HepG2 (cell line): ENCODE measurements at regions not wholly inside any gene's neighbourhood (a gene's known extent, or its start where the extent isn't known, plus 50 kb on each side); places are given as distances from the start of the nearest gene placed in this dataset.

Source experiments
- ATAC-seq: fragments of 200-7000 bp; cut with Tn5 transposase; 3 replicates; pipeline ENCODE4 v1.9.1; 2020; ENCODE audit warnings: mild to moderate bottlenecking, moderate library complexity
- BruUV-seq: library from RNA; stranded (reverse); fragments of 400-500 nt; replicated peaks from 2 replicates; lab custom pipeline; 2021; lab: Mats Ljungman, UMichigan
- CTCF ChIA-PET: fragments of 300-600 bp; formaldehyde crosslinking; extraction: SDS; loops from one replicate; lab custom pipeline; 2021; ENCODE audit warnings: low total read pairs, inconsistent platforms, low intra/inter-chr PET ratio; lab: Yijun Ruan, JAX
- POLR2A ChIA-PET: fragments of 350-600 bp; sonication (Branson Sonifier 250); formaldehyde crosslinking; loops from one replicate; lab custom pipeline; 2020; ENCODE audit warnings: antibody characterized with exemption, inconsistent platforms; lab: Yijun Ruan, JAX
- DNase-seq: peaks from one replicate; pipeline ENCODE4 v3.0.0-alpha.2; 2015; ENCODE audit warnings: low spot score
- FAIRE-seq: peaks from 3 replicates; lab custom pipeline; 2011; peaks lifted over from hg19 to GRCh38; lab: Jason Lieb, UNC
- H2AFZ ChIP-seq: one replicate; pipeline ENCODE4 v1.6.1; 2011; ENCODE audit warnings: low read length, inconsistent platforms
- H3K27ac ChIP-seq: fragments of 300-600 bp; 3 replicates; pipeline ENCODE4 v1.8.0; 2011; ENCODE audit warnings: mixed run types, mild to moderate bottlenecking, mixed read lengths, low read length, inconsistent platforms; ENCODE audit not compliant: insufficient read depth; ENCODE audit errors: extremely low read length
- H3K27me3 ChIP-seq, 2 experiments: fragments of 200-600 bp in 1 of 2; 2 replicates in 1 of 2; 3 replicates in 1 of 2; pipeline versions ENCODE4 v1.6.0 to v1.8.0; 2011; ENCODE audit warnings: low read length in 2 of 2, mild to moderate bottlenecking in 2 of 2, moderate library complexity in 2 of 2, inconsistent platforms in 1 of 2; ENCODE audit not compliant: insufficient read depth in 2 of 2, control insufficient read depth in 1 of 2
- H3K36me3 ChIP-seq, 2 experiments: fragments of 200-600 bp in 1 of 2; replicated peaks in 1 of 2; 2 replicates in 1 of 2; 3 replicates in 1 of 2; pipeline versions ENCODE4 v1.5.1 to v1.8.0; 2011; ENCODE audit warnings: low read length in 2 of 2, inconsistent platforms in 1 of 2; ENCODE audit not compliant: insufficient read depth in 2 of 2, control insufficient read depth in 1 of 2
- H3K4me1 ChIP-seq: 2 replicates; pipeline ENCODE4 v1.5.1; 2012; ENCODE audit warnings: low read length, inconsistent platforms; ENCODE audit not compliant: insufficient read depth
- H3K4me2 ChIP-seq: 2 replicates; pipeline ENCODE4 v1.6.0; 2011; ENCODE audit warnings: low read depth, low read length, inconsistent platforms
- H3K4me3 ChIP-seq, 3 experiments: fragments of 200-600 bp in 1 of 3; sonication (generic), shearing (Covaris generic) in 1 of 3; replicated peaks in 1 of 3; 2 replicates each; pipeline ENCODE4 v1.5.1; 2011 to 2016; ENCODE audit warnings: low read length in 3 of 3, inconsistent platforms in 2 of 3, low read depth in 2 of 3, mild to moderate bottlenecking in 2 of 3, control low read depth in 1 of 3, mixed read lengths in 1 of 3; ENCODE audit not compliant: insufficient read depth in 1 of 3
- H3K79me2 ChIP-seq: one replicate; pipeline ENCODE4 v1.6.1; 2011; ENCODE audit warnings: low read length, inconsistent platforms; ENCODE audit not compliant: insufficient read depth
- H3K9ac ChIP-seq: 2 replicates; pipeline ENCODE4 v1.6.0; 2011; ENCODE audit warnings: mild to moderate bottlenecking, low read depth, low read length, inconsistent platforms; ENCODE audit not compliant: insufficient read depth
- H3K9me3 ChIP-seq: 2 replicates; pipeline ENCODE4 v1.5.1; 2012; ENCODE audit warnings: mild to moderate bottlenecking, low read length
- H4K20me1 ChIP-seq: 2 replicates; pipeline ENCODE4 v1.6.0; 2011; ENCODE audit warnings: inconsistent platforms, mild to moderate bottlenecking, low read length, moderate library complexity; ENCODE audit not compliant: insufficient read depth
- ARNT ChIP-seq: fragments of 450-650 bp; IDR thresholded peaks from 2 replicates; pipeline ENCODE4 v1.6.1; 2017
- ATF7-NPFF ChIP-seq: sonication (generic); formaldehyde crosslinking; IDR thresholded peaks from 2 replicates; pipeline ENCODE4 v1.8.1; 2023; ENCODE audit warnings: mild to moderate bottlenecking, low read depth, missing genetic modification reagents, moderate library complexity
- FOXC1 ChIP-seq: sonication (generic); formaldehyde crosslinking; IDR thresholded peaks from 2 replicates; pipeline ENCODE4 v1.8.0; 2022; ENCODE audit warnings: mild to moderate bottlenecking, missing genetic modification reagents, borderline replicate concordance
- HCFC1 ChIP-seq: fragments of 150-350 bp; IDR thresholded peaks from 2 replicates; pipeline ENCODE4 v1.6.1; 2014; ENCODE audit warnings: low read depth, low read length
- HNRNPUL1 ChIP-seq: fragments of 200-400 bp; formaldehyde crosslinking; IDR thresholded peaks from 2 replicates; pipeline ENCODE4 v1.6.1; 2017; ENCODE audit warnings: low read depth, mild to moderate bottlenecking, low read length, moderate library complexity
- KDM4B ChIP-seq: sonication (generic); formaldehyde crosslinking; IDR thresholded peaks from 2 replicates; pipeline ENCODE4 v1.4.0; 2020; ENCODE audit warnings: missing genetic modification reagents
- RAD51 ChIP-seq: fragments of 450-650 bp; IDR thresholded peaks from 2 replicates; pipeline ENCODE4 v1.6.1; 2016; ENCODE audit warnings: borderline replicate concordance
- SNAPC5 ChIP-seq: sonication (generic); formaldehyde crosslinking; IDR thresholded peaks from 2 replicates; pipeline ENCODE4 v1.8.1; 2023; ENCODE audit warnings: mild to moderate bottlenecking, missing genetic modification reagents, borderline replicate concordance
- SOX6 ChIP-seq, 2 experiments: fragments of 450-650 bp in 1 of 2; sonication (generic) in 1 of 2; formaldehyde crosslinking in 1 of 2; IDR thresholded peaks; 2 replicates each; pipeline versions ENCODE4 v1.4.0 to v1.6.1; 2017 to 2020; ENCODE audit warnings: antibody characterized with exemption in 1 of 2, mild to moderate bottlenecking in 1 of 2, missing genetic modification reagents in 1 of 2
- ZFP62 ChIP-seq: sonication (generic); formaldehyde crosslinking; IDR thresholded peaks from 2 replicates; pipeline ENCODE4 v1.4.0; 2020; ENCODE audit warnings: missing genetic modification reagents
- ZFYVE20 ChIP-seq: sonication (generic); formaldehyde crosslinking; IDR thresholded peaks from 2 replicates; pipeline ENCODE4 v1.8.0; 2023; ENCODE audit warnings: low read depth, mild to moderate bottlenecking, moderate library complexity, missing genetic modification reagents, borderline replicate concordance
- ZNF235 ChIP-seq: sonication (generic); formaldehyde crosslinking; IDR thresholded peaks from 2 replicates; pipeline ENCODE4 v1.8.1; 2023; ENCODE audit warnings: mild to moderate bottlenecking, missing genetic modification reagents, borderline replicate concordance
- ZNF343 ChIP-seq: sonication (generic); formaldehyde crosslinking; IDR thresholded peaks from 2 replicates; pipeline ENCODE4 v1.4.0; 2020; ENCODE audit warnings: mild to moderate bottlenecking, missing genetic modification reagents
- WGBS: methylation state at CpG from one replicate; pipeline ENCODE4 v1.1.6; 2017; ENCODE audit warnings: low lambda C conversion rate; 5-methylcytosine and 5-hydroxymethylcytosine counted together
- in situ Hi-C: cut with HindIII; loops from 2 replicates; pipeline ENCODE4 v1.10.0; 2017; ENCODE audit warnings: low pct_unique_long_range_greater_than_20kb; ENCODE audit not compliant: extremely low pct_ligation_motif_present
- intact Hi-C: fragments of 100-400 bp; cut with micrococcal nuclease; formaldehyde crosslinking; loops from one replicate; pipeline ENCODE4 v1.10.0; 2022; ENCODE audit not compliant: unreplicated experiment
- TF ChIP-seq, protein P1 (sequence below): sonication (generic); formaldehyde crosslinking; IDR thresholded peaks from 2 replicates; pipeline ENCODE4 v1.5.1; 2020; ENCODE audit warnings: mild to moderate bottlenecking, missing genetic modification reagents
- TF ChIP-seq, protein P2 (sequence below): sonication (generic); formaldehyde crosslinking; IDR thresholded peaks from 2 replicates; pipeline ENCODE4 v1.5.0; 2020; ENCODE audit warnings: missing genetic modification reagents

GRCh38 chrX:131441033-131441432, 102.8 kb upstream of the OR13H1 start (continued):
- no peak for TF ChIP-seq FOXC1
- TF ChIP-seq ARNT: no peak
- no peak for TF ChIP-seq ZFYVE20 (CRISPR knock-in tag)

GRCh38 chrX:131445955-131446354, 97.9 kb upstream of the OR13H1 start:
- Histone ChIP-seq H3K36me3 (no peaks in the 10 kb centered on the region), H3K27ac (no peak overlapping the region), H2AFZ (no peak overlapping the region), H3K4me1 (0 out of 2 replicates have a peak, but pooled peaks cover 5% of the 10 kb centered on the region), H3K9ac (no peak overlapping the region), H3K9me3 (no peaks in the 10 kb centered on the region), H4K20me1 (no peaks in the 10 kb centered on the region), H3K4me3 (no peak overlapping the region), H3K4me2 (no peak overlapping the region), H3K27me3 (no peaks in the 10 kb centered on the region), H3K79me2 (no peaks in the 10 kb centered on the region)
- DNase-seq (no peak), FAIRE-seq (no peak), ATAC-seq (no peak)
- ChIA-PET CTCF (no interaction called here), POLR2A (no interaction called here)
- BruUV-seq: no TSS peak
- in situ Hi-C loops (no loop called here), intact Hi-C loops (no loop called here)
- 31% methylated on average over 2 of the region's 2 CpGs for WGBS
- no peak for TF ChIP-seq KDM4B (CRISPR knock-in tag)
- no peak for TF ChIP-seq SOX6 (IDR thresholded peaks at IDR 0.05)
- no peak for TF ChIP-seq SOX6 (CRISPR knock-in tag; IDR thresholded peaks at IDR 0.05)
- TF ChIP-seq, protein P1, sequence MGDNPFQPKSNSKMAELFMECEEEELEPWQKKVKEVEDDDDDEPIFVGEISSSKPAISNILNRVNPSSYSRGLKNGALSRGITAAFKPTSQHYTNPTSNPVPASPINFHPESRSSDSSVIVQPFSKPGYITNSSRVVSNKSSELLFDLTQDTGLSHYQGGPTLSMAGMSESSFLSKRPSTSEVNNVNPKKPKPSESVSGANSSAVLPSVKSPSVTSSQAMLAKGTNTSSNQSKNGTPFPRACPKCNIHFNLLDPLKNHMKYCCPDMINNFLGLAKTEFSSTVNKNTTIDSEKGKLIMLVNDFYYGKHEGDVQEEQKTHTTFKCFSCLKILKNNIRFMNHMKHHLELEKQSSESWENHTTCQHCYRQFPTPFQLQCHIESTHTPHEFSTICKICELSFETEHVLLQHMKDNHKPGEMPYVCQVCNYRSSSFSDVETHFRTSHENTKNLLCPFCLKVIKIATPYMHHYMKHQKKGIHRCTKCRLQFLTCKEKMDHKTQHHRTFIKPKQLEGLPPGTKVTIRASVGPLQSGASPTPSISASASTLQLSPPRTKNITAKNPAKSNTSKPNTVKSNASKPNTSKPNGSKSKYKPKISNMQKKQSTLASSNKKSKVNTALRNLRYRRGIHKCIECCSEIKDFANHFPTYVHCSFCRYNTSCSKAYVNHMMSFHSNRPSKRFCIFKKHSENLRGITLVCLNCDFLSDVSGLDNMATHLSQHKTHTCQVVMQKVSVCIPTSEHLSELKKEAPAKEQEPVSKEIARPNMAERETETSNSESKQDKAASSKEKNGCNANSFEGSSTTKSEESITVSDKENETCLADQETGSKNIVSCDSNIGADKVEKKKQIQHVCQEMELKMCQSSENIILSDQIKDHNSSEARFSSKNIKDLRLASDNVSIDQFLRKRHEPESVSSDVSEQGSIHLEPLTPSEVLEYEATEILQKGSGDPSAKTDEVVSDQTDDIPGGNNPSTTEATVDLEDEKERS (CRISPR knock-in tag): no peak
- TF ChIP-seq HNRNPUL1: no peak
- TF ChIP-seq ATF7-NPFF (CRISPR knock-in tag): no peak
- TF ChIP-seq ZNF235 (CRISPR knock-in tag): no peak
- TF ChIP-seq SNAPC5 (CRISPR knock-in tag): no peak
- TF ChIP-seq, protein P2, sequence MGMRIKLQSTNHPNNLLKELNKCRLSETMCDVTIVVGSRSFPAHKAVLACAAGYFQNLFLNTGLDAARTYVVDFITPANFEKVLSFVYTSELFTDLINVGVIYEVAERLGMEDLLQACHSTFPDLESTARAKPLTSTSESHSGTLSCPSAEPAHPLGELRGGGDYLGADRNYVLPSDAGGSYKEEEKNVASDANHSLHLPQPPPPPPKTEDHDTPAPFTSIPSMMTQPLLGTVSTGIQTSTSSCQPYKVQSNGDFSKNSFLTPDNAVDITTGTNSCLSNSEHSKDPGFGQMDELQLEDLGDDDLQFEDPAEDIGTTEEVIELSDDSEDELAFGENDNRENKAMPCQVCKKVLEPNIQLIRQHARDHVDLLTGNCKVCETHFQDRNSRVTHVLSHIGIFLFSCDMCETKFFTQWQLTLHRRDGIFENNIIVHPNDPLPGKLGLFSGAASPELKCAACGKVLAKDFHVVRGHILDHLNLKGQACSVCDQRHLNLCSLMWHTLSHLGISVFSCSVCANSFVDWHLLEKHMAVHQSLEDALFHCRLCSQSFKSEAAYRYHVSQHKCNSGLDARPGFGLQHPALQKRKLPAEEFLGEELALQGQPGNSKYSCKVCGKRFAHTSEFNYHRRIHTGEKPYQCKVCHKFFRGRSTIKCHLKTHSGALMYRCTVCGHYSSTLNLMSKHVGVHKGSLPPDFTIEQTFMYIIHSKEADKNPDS (CRISPR knock-in tag): no peak
- TF ChIP-seq HCFC1: no peak
- no peak for TF ChIP-seq ZNF343
- no peak for TF ChIP-seq RAD51
- no peak for TF ChIP-seq ARNT
- no peak for TF ChIP-seq ZFP62 (CRISPR knock-in tag)
